ENCODE measurements at regions not wholly inside any gene's neighbourhood (a gene's known extent, or its start where the extent isn't known, plus 50 kb on each side); places are given as distances from the start of the nearest gene placed in this dataset.

GRCh38 chr16:9627427-9627826 lies 536.0 kb downstream of the HAPSTR1 start:
- H3K9me3 Mint-ChIP-seq, result peaks cover 7% of the 10 kb centered on the region; the same call in 2 of the 3 replicates
- Histone ChIP-seq H3K4me2 (no peak overlapping the region), H3K27me3 (ENCODE audit: insufficient read depth) (no peaks in the 10 kb centered on the region), H3F3A (replicated peaks; ENCODE audit: low read depth) (no peaks in the 10 kb centered on the region), H3K79me2 (replicated peaks; ENCODE audit: insufficient read depth) (no peaks in the 10 kb centered on the region), H4K20me1 (replicated peaks; ENCODE audit: insufficient read depth) (no peaks in the 10 kb centered on the region), H2AFZ (peak overlapping the region; percentile 90), H3K36me3 (ENCODE audit: insufficient read depth) (no peaks in the 10 kb centered on the region), H3K4me3 (no peak overlapping the region), H3K9me2 (ENCODE audit: insufficient read depth) (peaks cover 11% of the 10 kb centered on the region; the same call in 1 of the 2 replicates), H3K4me1 (ENCODE audit: insufficient read depth) (no peaks in the 10 kb centered on the region), H3K27ac (ENCODE audit: low read depth) (no peak overlapping the region)
- H3K36me3 Mint-ChIP-seq (ENCODE audit: low read depth), result peaks cover 6% of the 10 kb centered on the region; the same call in 2 of the 3 replicates
- no peak for TF ChIP-seq ZNF331 (CRISPR knock-in tag; IDR thresholded peaks at IDR 0.05; ENCODE audit: low read depth)
- TF ChIP-seq EZH2 (IDR thresholded peaks at IDR 0.05; ENCODE audit: low read depth, unreplicated experiment), result no peak
- TF ChIP-seq POLR2AphosphoS5 (IDR thresholded peaks at IDR 0.05; ENCODE audit: low read depth), result no peak
- TF ChIP-seq ZNF114 (CRISPR knock-in tag; IDR thresholded peaks at IDR 0.05), result no peak
- no peak for TF ChIP-seq NANOG (IDR thresholded peaks at IDR 0.05; ENCODE audit: borderline replicate concordance)
- no peak for TF ChIP-seq CTCF (conservative IDR thresholded peaks at IDR 0.05; ENCODE audit: low read depth in 2 of 2)
- TF ChIP-seq CREB1 (CRISPR knock-in tag; IDR thresholded peaks at IDR 0.05; ENCODE audit: low read depth), result no peak
- no peak for TF ChIP-seq ETS1 (IDR thresholded peaks at IDR 0.05)
- H3K4me1 Mint-ChIP-seq, result no peaks in the 10 kb centered on the region
- no peak overlapping the region for H3K4me3 Mint-ChIP-seq
- no peak overlapping the region for H3K27ac Mint-ChIP-seq
- ATAC-seq (no peak), DNase-seq (ENCODE audit: low spot score) (no peak)
- no peaks in the 10 kb centered on the region for H3K27me3 Mint-ChIP-seq (ENCODE audit: insufficient read depth, low read depth, poor library complexity)

- H3K27ac ChIP-seq (ENCODE audit: low read depth), result no peak overlapping the region
- ATAC-seq (no peak), DNase-seq (ENCODE audit: low spot score) (no peak)
- H3K27ac Mint-ChIP-seq, result no peak overlapping the region
- peaks cover 11% of the 10 kb centered on the region; the same call in 1 of the 2 replicates for H3K9me2 ChIP-seq (ENCODE audit: insufficient read depth)
- no peak overlapping the region for H2AFZ ChIP-seq
- H3K4me3 Mint-ChIP-seq, result no peak overlapping the region
- no peaks in the 10 kb centered on the region for H4K20me1 ChIP-seq (replicated peaks; ENCODE audit: insufficient read depth)
- H3K4me1 Mint-ChIP-seq, result no peaks in the 10 kb centered on the region
- no peaks in the 10 kb centered on the region for H3K27me3 ChIP-seq (ENCODE audit: insufficient read depth)
- no peaks in the 10 kb centered on the region for H3K36me3 ChIP-seq (ENCODE audit: insufficient read depth)
- no peak overlapping the region for H3K4me2 ChIP-seq
- H3K4me1 ChIP-seq (ENCODE audit: insufficient read depth), result no peaks in the 10 kb centered on the region
- no peaks in the 10 kb centered on the region for H3K27me3 Mint-ChIP-seq (ENCODE audit: insufficient read depth, low read depth, poor library complexity)
- H3F3A ChIP-seq (replicated peaks; ENCODE audit: low read depth), result no peaks in the 10 kb centered on the region
- H3K36me3 Mint-ChIP-seq (ENCODE audit: low read depth), result peaks cover 24% of the 10 kb centered on the region
- peaks cover 27% of the 10 kb centered on the region for H3K9me3 Mint-ChIP-seq
- no peak overlapping the region for H3K4me3 ChIP-seq
- no peaks in the 10 kb centered on the region for H3K79me2 ChIP-seq (replicated peaks; ENCODE audit: insufficient read depth)
- no peak for TF ChIP-seq ZNF462 (CRISPR knock-in tag; IDR thresholded peaks at IDR 0.05)
- TF ChIP-seq ZNF114 (CRISPR knock-in tag; IDR thresholded peaks at IDR 0.05), result no peak
- TF ChIP-seq ZNF331 (CRISPR knock-in tag; IDR thresholded peaks at IDR 0.05; ENCODE audit: low read depth), result no peak
- no peak for TF ChIP-seq NANOG (IDR thresholded peaks at IDR 0.05; ENCODE audit: borderline replicate concordance)
- no peak for TF ChIP-seq CTCF (conservative IDR thresholded peaks at IDR 0.05; ENCODE audit: low read depth in 2 of 2)
- no peak for TF ChIP-seq CREB1 (CRISPR knock-in tag; IDR thresholded peaks at IDR 0.05; ENCODE audit: low read depth)
- TF ChIP-seq JUNB (IDR thresholded peaks at IDR 0.05; ENCODE audit: unreplicated experiment), result no peak
- TF ChIP-seq EZH2 (IDR thresholded peaks at IDR 0.05; ENCODE audit: low read depth, unreplicated experiment), result no peak
Measured at GRCh38 chr16:9630119-9630518, 538.7 kb downstream of the HAPSTR1 start.
